ENCODE measurements at regions not wholly inside any gene's neighbourhood (a gene's known extent, or its start where the extent isn't known, plus 50 kb on each side); places are given as distances from the start of the nearest gene placed in this dataset.
"Not testable (repeated sequence)": the region's sequence is repeated elsewhere in the genome, so short reads cannot be mapped to it uniquely, and the experiment has no call there.

- no peak for DNase-seq (ENCODE audit: low read depth, low spot score)
- no peak overlapping the region for H3K4me3 ChIP-seq (ENCODE audit: low read length)
These were observed 88.8 kb downstream of the MRM1 start for GRCh38 chr17:36690190-36690589.

GRCh38 chr17:36691606-36692005, 90.2 kb downstream of the MRM1 start:
- H3K4me3 ChIP-seq (ENCODE audit: low read length) = no peak overlapping the region

GRCh38 chr17:36695082-36695481, 93.7 kb downstream of the MRM1 start:
- no peak overlapping the region for H3K4me3 ChIP-seq (ENCODE audit: low read length)
- DNase-seq (ENCODE audit: low read depth, low spot score) = no peak

More at GRCh38 chr17:36691606-36692005, 90.2 kb downstream of the MRM1 start:
- DNase-seq (ENCODE audit: low read depth, low spot score) = no peak

- not testable (repeated sequence) for DNase-seq (ENCODE audit: low read depth, low spot score); H3K4me3 ChIP-seq (ENCODE audit: low read length)
These were observed 94.3 kb downstream of the MRM1 start for GRCh38 chr17:36695710-36696109.

GRCh38 chr17:36696805-36697204, 95.4 kb downstream of the MRM1 start:
- no peak for DNase-seq (ENCODE audit: low read depth, low spot score)
- no peak overlapping the region for H3K4me3 ChIP-seq (ENCODE audit: low read length)

GRCh38 chr17:36697903-36698530, 96.6 kb downstream of the MRM1 start:
- no peak overlapping the region for H3K4me3 ChIP-seq (ENCODE audit: low read length)
- no peak for DNase-seq (ENCODE audit: low read depth, low spot score)

- no peak for DNase-seq (ENCODE audit: low read depth, low spot score)
- H3K4me3 ChIP-seq (ENCODE audit: low read length) = no peak overlapping the region
These were observed 100.2 kb downstream of the MRM1 start for GRCh38 chr17:36701429-36702099.

GRCh38 chr17:36702636-36703035, 101.3 kb downstream of the MRM1 start:
- H3K4me3 ChIP-seq (ENCODE audit: low read length) = no peak overlapping the region
- DNase-seq (ENCODE audit: low read depth, low spot score) = no peak

GRCh38 chr17:36703860-36704266, 102.5 kb downstream of the MRM1 start:
- H3K4me3 ChIP-seq (ENCODE audit: low read length) = no peak overlapping the region
- no peak for DNase-seq (ENCODE audit: low read depth, low spot score)

- no peak for DNase-seq (ENCODE audit: low read depth, low spot score)
- no peak overlapping the region for H3K4me3 ChIP-seq (ENCODE audit: low read length)
These were observed 104.0 kb downstream of the MRM1 start for GRCh38 chr17:36705283-36705795.

- DNase-seq (ENCODE audit: low read depth, low spot score) = peak; percentile 42
- H3K4me3 ChIP-seq (ENCODE audit: low read length) = no peak overlapping the region
These were observed 104.7 kb downstream of the MRM1 start for GRCh38 chr17:36705874-36706731.

- H3K4me3 ChIP-seq (ENCODE audit: low read length) = no peak overlapping the region
These were observed 106.5 kb downstream of the MRM1 start for GRCh38 chr17:36707904-36708303.

GRCh38 chr17:36714789-36715188, 113.4 kb downstream of the MRM1 start:
- no peak overlapping the region for H3K4me3 ChIP-seq (ENCODE audit: low read length)
- DNase-seq (ENCODE audit: low read depth, low spot score) = no peak

More at GRCh38 chr17:36707904-36708303, 106.5 kb downstream of the MRM1 start:
- DNase-seq (ENCODE audit: low read depth, low spot score) = no peak

- no peak for DNase-seq (ENCODE audit: low read depth, low spot score)
These were observed 114.6 kb downstream of the MRM1 start for GRCh38 chr17:36715951-36716350.

GRCh38 chr17:36717088-36717487, 115.7 kb downstream of the MRM1 start:
- DNase-seq (ENCODE audit: low read depth, low spot score) = no peak
- H3K4me3 ChIP-seq (ENCODE audit: low read length) = no peak overlapping the region

More at GRCh38 chr17:36715951-36716350, 114.6 kb downstream of the MRM1 start:
- H3K4me3 ChIP-seq (ENCODE audit: low read length) = no peak overlapping the region

GRCh38 chr17:36720131-36720530, 118.7 kb downstream of the MRM1 start:
- DNase-seq (ENCODE audit: low read depth, low spot score) = no peak
- no peak overlapping the region for H3K4me3 ChIP-seq (ENCODE audit: low read length)

GRCh38 chr17:36721560-36722120, 120.3 kb downstream of the MRM1 start:
- H3K4me3 ChIP-seq (ENCODE audit: low read length) = peak overlapping the region; percentile 42
- no peak for DNase-seq (ENCODE audit: low read depth, low spot score)

- DNase-seq (ENCODE audit: low read depth, low spot score) = peak; percentile 63
- H3K4me3 ChIP-seq (ENCODE audit: low read length) = peak overlapping the region; percentile 53
These were observed 120.9 kb downstream of the MRM1 start for GRCh38 chr17:36722121-36722902.

GRCh38 chr17:36722903-36723263, 121.5 kb downstream of the MRM1 start:
- DNase-seq (ENCODE audit: low read depth, low spot score) = no peak
- H3K4me3 ChIP-seq (ENCODE audit: low read length) = peak overlapping the region; percentile 53
